ENCODE measurements at regions not wholly inside any gene's neighbourhood (a gene's known extent, or its start where the extent isn't known, plus 50 kb on each side); places are given as distances from the start of the nearest gene placed in this dataset.

GRCh38 chr11:29435421-29435820 lies 581.4 kb downstream of the KCNA4 start:
- no peak for DNase-seq (ENCODE audit: low read depth)
- H3K4me3 ChIP-seq (ENCODE audit: low read depth, low read length): no peak overlapping the region
- TF ChIP-seq, protein P1, sequence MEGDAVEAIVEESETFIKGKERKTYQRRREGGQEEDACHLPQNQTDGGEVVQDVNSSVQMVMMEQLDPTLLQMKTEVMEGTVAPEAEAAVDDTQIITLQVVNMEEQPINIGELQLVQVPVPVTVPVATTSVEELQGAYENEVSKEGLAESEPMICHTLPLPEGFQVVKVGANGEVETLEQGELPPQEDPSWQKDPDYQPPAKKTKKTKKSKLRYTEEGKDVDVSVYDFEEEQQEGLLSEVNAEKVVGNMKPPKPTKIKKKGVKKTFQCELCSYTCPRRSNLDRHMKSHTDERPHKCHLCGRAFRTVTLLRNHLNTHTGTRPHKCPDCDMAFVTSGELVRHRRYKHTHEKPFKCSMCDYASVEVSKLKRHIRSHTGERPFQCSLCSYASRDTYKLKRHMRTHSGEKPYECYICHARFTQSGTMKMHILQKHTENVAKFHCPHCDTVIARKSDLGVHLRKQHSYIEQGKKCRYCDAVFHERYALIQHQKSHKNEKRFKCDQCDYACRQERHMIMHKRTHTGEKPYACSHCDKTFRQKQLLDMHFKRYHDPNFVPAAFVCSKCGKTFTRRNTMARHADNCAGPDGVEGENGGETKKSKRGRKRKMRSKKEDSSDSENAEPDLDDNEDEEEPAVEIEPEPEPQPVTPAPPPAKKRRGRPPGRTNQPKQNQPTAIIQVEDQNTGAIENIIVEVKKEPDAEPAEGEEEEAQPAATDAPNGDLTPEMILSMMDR (conservative IDR thresholded peaks at IDR 0.05; ENCODE audit: low read depth, low read length): no peak

GRCh38 chr11:29432719-29433325 lies 584.0 kb downstream of the KCNA4 start:
- no peak for DNase-seq (ENCODE audit: low read depth)
- H3K4me3 ChIP-seq (ENCODE audit: low read depth, low read length): no peak overlapping the region
- TF ChIP-seq, protein P1 (conservative IDR thresholded peaks at IDR 0.05; ENCODE audit: low read depth, low read length): peak; percentile 59

DNA sequence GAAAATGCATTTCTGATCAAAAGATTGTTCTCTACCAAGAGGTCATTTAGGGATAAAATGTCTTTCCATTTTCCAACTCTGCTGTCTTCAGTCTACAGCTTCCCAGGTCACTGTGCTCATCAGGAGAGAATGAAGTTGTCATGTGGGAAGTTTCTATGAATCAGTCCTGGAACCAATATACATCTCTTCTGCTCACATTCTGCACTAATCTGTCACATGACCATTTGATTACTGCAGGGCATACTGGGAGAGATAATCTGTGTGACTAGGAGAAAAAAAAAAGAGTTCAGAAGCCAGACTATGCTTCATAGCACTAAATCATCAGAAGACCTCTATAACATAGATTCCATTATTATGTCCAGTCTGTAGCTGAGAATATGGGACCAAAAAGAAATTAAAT lies 611.5 kb downstream of the KCNA4 start:
- TF ChIP-seq, protein P1 (conservative IDR thresholded peaks at IDR 0.05; ENCODE audit: low read depth, low read length): no peak
- no peak overlapping the region for H3K4me3 ChIP-seq (ENCODE audit: low read depth, low read length)
- no peak for DNase-seq (ENCODE audit: low read depth)

GRCh38 chr11:29395555-29396072 lies 621.2 kb downstream of the KCNA4 start:
- no peak overlapping the region for H3K4me3 ChIP-seq (ENCODE audit: low read depth, low read length)
- TF ChIP-seq, protein P1 (conservative IDR thresholded peaks at IDR 0.05; ENCODE audit: low read depth, low read length): no peak
- no peak for DNase-seq (ENCODE audit: low read depth)

- H3K4me3 ChIP-seq (ENCODE audit: low read depth, low read length): no peak overlapping the region
- TF ChIP-seq, protein P1 (conservative IDR thresholded peaks at IDR 0.05; ENCODE audit: low read depth, low read length): no peak
- no peak for DNase-seq (ENCODE audit: low read depth)
Measured at GRCh38 chr11:29389793-29390192, 627.0 kb downstream of the KCNA4 start.

DNA sequence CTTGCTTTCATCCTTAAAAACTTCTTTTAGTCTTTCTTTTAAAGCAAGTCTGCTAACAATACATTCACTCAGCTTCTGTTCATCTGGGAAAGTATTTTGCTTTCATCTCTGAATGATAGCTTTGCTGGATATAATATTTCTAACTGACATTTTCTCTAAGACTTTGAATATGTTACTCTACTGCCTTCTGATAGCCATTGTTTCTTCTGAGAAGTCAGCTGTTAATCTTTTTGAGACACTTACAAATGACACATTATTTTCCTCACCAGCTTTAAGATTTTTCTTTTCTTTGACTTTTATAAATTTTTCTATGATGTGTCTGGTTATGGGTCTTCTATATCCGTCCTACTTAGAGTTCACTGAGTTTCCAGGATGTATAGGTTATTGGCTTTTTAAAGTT lies 643.1 kb downstream of the KCNA4 start:
- no peak overlapping the region for H3K4me3 ChIP-seq (ENCODE audit: low read depth, low read length)
- TF ChIP-seq, protein P1 (conservative IDR thresholded peaks at IDR 0.05; ENCODE audit: low read depth, low read length): no peak
- no peak for DNase-seq (ENCODE audit: low read depth)

- no peak for DNase-seq (ENCODE audit: low read depth)
- no peak overlapping the region for H3K4me3 ChIP-seq (ENCODE audit: low read depth, low read length)
- TF ChIP-seq, protein P1 (conservative IDR thresholded peaks at IDR 0.05; ENCODE audit: low read depth, low read length): no peak
Measured at GRCh38 chr11:29368126-29368525, 648.7 kb downstream of the KCNA4 start.

Data from epithelial cell of proximal tubule (primary cell).